NCI-H345 treated with DMSO at 0.1 percent for 48 hours (cell line): ENCODE measurements at regions not wholly inside any gene's neighbourhood (a gene's known extent, or its start where the extent isn't known, plus 50 kb on each side); places are given as distances from the start of the nearest gene placed in this dataset.
"Not testable (repeated sequence)": the region's sequence is repeated elsewhere in the genome, so short reads cannot be mapped to it uniquely, and the experiment has no call there.

Source experiments
- DNase-seq: peaks from one replicate; lab custom pipeline; 2025; ENCODE audit not compliant: unreplicated experiment; lab: John Stamatoyannopoulos, UW

DNA sequence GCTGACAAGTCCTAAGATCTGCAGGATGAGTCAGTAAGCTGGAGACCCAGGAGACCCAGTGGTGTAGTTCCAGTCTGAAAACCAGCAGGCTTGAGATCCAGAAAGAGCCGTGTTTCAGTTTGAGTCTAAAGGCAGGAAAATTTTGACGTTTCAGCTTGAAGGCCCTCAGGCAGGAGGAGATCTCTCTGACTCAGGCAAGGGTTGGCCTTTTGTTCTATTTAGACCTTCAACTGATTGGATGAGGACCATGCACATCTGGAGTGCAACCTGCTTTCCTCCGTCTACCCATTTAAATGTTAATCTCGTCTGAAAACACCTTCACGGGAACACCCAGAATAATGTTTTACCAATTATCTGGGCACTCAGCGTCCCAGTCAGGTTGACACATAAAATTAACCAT is 69.5 kb downstream of the NPIPA7 start:
- DNase-seq: not testable (repeated sequence)

- not testable (repeated sequence) for DNase-seq
Measured at GRCh38 chr16:16449712-16450237, 70.8 kb downstream of the NPIPA7 start.

DNA sequence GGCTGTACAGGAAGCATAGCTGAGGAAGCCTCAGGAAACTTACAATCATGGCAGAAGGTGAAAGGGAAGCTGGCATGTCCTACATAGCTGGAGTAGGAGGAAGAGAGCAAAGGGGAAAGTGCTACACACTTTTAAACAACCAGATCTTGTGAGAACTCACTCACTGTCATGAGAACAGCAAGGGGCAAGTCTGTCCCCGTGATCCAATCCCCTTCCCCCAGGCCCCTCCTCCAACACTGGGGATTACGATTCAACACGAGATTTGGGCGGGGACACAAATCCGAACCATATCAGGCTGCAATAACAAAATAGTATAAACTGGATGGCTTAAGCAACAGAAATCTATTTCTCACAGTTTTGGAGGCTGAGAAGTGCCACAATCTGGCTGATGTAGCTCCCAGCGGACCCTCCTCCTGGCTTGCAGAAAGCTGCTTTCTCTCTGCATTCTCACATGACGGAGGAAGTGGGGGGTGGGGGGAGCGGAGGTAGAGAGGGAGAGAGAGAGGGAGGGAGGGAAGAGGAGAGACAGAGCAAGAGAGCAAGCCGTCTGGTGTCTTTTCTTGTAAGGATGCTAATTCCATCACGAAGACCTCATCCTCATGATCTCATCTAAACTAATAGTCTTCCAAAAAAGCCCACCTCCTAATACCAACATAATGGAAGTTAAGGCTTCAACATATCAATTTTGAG is 72.9 kb downstream of the NPIPA7 start:
- not testable (repeated sequence) for DNase-seq

- DNase-seq: not testable (repeated sequence)
Measured at GRCh38 chr16:16458579-16458978, 79.6 kb downstream of the NPIPA7 start.

DNA sequence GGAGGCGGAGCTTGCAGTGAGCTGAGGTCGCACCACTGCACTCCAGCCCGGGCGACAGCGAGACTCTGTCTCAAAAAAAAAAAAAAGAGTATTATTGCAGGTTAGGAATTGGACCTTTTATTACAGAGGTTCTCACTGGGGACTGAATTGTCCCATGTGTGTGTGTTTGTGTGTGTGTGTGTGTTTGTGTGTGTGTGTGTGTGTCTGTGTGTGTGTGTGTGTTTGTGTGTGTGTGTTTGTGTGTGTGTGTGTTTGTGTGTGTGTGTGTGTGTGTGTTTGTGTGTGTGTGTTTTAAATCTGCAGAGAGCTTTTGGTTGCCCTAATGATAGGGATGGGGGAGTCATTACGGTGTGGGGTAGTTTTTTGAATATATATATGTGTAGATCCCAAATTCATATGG is 84.9 kb downstream of the NPIPA7 start:
- DNase-seq: not testable (repeated sequence)

DNA sequence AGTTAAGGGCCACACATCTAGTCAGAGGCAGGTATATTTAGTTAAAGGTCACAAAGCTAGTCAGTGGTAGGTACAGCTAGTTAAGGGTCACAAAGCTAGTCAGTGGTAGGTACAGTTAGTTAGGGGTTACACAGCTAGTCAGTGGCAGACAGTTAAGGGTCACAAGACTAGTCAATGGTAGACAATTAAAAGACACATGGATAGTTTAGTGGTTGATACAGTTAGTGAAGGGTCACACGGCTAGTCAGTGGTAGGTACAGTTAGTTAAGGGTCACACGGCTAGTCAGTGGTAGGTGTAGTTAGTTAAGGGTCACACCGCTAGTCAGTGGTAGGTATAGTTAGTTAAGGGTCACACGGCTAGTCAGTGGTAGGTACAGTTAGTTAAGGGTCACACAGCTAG is 110.0 kb downstream of the NPIPA7 start:
- DNase-seq: not testable (repeated sequence)

GRCh38 chr16:16489466-16489865 is 110.5 kb downstream of the NPIPA7 start:
- not testable (repeated sequence) for DNase-seq

DNA sequence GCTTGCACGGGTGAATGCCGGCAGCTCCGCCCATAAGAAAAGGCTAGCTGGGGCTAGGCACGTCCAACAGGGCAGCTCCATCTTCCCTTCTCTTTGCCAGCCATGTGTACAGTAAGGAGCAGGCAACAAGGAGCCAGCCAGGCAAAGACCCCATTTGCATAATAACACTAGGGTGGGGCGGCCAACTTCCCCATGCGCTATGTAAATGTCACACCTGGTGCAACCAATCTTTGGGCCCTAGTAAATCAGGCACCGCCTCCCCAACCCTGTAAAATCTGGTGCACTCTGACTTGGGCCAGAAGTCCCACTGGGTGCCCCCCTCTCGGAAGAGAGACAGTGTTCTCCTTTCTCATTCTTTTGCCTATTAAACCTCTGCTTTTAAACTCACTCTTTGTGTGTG is 115.2 kb downstream of the NPIPA7 start:
- not testable (repeated sequence) for DNase-seq

DNA sequence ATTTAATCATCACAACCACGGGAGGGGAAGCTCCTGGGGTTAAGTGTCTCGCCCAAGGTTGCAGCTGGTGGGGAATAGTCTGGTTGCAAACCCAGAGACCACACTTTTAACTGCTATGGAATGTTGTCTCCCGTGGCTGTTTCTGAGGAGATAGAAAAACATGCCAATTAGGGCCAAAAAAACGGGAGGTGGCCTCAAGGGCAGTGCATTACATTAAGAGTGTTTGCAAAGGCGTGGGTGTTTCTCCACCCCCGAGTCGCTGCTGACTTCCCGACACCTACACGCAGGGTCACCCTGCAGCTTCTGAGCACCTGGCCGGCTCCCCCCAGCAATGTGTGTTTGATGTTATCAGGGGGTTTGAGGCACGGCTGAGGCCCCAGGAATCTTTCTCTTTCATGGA is 116.1 kb downstream of the NPIPA7 start:
- not testable (repeated sequence) for DNase-seq

- not testable (repeated sequence) for DNase-seq
Measured at GRCh38 chr16:16499875-16500274, 120.9 kb downstream of the NPIPA7 start.

DNA sequence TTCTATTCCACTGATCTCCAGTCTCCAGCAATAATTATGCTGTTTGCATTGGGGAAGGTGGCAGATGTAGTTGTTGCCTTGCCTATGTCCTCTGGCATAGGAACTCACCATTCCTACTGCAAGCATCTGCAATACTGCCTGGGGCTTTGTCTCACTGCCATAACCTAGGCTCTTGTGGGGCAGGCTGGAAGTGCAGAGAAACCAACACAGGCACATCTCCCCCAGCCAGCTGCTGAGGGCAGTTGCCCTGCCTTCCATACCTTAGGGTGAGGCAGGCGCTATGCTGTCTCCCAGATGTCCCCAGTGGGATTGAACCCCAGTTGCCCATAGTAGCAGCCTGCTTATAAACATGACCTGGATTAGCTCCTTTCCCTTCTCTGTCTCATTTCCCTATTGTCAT is 128.1 kb downstream of the NPIPA7 start:
- DNase-seq: not testable (repeated sequence)

DNA sequence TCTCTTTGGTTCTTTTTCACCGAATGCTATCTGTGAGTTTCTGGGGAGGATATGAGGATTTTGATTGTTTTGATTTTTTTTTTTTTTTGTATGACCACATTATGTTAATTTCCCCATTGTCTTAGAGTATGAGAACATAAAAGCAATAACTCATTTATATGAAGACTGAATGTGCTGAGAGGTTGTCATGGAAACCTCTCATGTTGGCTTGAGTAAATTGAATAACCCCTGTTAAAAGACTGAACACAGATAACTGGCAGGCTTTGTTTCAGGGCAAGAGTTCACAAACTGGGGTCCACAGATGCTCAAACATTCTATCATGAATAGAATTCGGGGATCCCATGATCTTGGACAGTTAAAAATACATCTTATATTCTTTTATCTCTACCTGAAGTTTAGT is 129.4 kb downstream of the NPIPA7 start:
- DNase-seq: not testable (repeated sequence)

DNA sequence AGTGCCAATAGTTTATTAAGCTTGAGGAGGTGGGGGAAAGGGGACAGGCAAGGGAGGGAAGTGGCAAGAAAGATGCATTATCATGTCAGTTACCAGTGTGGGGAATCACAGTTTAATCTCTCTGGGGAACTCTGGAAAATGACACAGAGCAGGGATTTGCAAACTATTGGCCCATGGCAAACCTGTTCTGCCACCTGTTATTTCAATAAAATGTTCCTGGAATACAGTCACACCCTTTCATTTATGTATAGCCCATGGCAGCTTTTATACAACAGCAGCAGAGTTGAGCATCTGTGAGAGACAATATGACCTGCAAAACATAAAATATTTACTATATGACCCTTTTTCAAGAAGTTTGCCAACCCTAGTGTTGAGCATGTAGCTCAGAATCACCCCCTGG is 140.5 kb downstream of the NPIPA7 start:
- not testable (repeated sequence) for DNase-seq

DNA sequence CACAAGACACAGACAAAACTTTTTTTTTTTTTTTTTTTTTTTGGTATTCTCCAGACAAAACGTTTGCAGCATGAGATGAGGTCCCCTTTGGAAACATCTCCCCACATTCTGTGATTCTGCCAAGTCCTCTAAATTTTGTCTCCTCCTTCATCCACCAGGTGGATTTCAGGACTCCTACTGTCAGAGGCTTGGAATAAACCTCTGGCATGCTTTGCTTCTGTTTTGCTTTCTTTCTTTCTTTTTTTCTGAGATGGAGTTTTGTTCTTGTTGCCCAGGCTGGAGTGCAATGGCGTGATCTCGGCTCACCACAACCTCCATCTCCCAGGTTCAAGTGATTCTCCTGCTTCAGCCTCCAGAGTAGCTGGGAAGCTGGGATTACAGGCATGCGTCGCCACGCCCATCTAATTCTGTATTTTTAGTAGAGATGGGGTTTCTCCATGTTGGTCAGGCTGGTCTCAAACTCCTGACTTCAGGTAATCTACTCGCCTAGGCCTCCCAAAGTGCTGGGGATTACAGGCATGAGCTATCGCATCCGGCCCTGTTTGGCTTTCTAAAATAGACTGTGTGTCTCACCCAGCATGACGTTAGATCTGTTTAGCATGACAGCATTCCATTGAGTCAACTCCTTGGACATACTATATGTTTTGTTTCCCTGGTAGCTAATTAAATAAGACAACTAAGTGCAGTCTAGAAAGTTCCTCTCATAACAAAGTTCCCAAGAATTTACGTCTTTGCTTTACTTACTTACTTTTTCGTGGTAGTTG is 142.5 kb downstream of the NPIPA7 start:
- DNase-seq: not testable (repeated sequence)

DNA sequence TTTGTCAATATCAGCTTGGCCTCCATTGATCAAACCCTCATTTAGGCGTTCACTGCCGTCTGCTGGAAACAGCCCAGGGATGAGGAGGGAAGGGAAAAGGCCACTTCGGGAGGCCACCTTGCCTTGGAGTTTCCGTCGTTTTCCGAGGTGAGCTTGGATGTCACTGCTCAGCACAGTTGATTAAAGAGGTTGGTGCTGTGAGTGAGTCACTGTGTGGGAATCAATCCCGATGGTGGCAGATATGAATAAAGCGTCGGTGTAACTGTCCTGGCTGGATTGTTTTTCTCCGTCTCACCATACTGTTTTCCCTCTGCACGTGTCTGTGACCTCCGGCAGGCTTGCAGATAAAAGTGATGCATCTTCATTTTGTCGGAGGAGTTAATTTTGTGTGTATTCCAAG is 148.1 kb downstream of the NPIPA7 start:
- DNase-seq: not testable (repeated sequence)

DNA sequence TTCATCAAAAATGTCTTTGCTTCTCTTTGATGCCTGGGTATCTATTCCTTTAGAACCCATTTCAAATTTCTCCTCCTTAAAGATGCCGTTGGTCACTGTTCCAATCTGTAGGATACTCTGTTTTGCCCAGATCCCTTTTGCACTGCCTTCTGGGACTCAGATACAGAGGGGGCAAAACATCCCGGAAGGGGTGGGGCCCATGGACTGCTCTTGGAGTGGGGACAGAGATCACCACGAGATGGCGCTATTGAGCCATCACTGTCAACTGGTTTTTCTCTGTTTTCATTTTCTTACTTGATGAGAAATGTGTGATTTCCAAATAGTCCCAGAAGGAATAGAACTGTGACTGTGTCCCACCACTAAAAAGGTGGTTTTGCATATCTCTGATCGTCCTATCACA is 151.8 kb downstream of the NPIPA7 start:
- DNase-seq: not testable (repeated sequence)

- DNase-seq: not testable (repeated sequence)
Measured at GRCh38 chr16:16535565-16535964, 156.6 kb downstream of the NPIPA7 start.

DNA sequence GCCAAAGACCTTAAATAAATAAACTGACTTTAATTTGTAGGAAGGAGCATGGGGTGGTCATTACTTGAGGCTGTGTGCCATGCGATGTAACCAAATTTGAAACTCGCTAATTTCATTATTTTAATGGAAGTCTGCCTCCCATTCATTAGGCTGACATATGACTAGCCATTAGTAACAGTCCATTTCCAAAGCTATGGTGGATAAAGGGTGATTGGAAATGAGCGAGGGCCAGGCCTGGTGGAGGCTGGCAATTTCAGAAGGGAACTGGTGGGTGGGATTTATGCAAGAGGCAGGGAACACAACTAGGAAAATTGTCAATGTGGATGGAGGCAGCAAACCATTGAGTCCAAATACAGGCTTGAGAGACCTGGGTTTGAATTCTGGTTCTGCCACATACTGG is 157.2 kb downstream of the NPIPA7 start:
- DNase-seq: not testable (repeated sequence)

- DNase-seq: not testable (repeated sequence)
Measured at GRCh38 chr16:16549710-16550109, 170.8 kb downstream of the NPIPA7 start.

GRCh38 chr16:16550824-16551223 is 171.9 kb downstream of the NPIPA7 start:
- not testable (repeated sequence) for DNase-seq

DNA sequence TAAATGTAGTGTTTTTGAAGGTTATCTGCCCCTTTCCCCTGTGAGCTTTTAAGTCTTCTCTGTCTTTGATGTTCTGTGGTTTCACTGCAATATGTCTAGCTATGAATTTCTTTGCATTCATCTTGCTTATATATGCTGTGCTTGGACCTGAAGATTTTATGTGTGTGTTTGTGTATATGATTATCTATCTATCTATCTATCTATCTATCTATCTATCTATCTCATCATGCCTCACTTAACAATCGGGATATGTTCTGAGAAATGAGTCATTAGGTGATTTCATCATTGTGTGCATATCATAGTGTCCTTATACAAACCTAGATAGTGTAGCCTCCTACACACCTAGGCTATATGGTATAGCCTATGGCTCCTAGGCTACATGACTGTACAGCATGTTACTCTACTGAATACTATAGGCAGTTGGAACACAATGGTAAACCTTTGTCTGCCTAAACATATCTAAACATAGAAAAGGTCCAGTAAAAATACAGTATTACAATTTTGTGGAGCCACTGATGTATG is 173.9 kb downstream of the NPIPA7 start:
- not testable (repeated sequence) for DNase-seq
